K562 (cell line): ENCODE measurements at regions not wholly inside any gene's neighbourhood (a gene's known extent, or its start where the extent isn't known, plus 50 kb on each side); places are given as distances from the start of the nearest gene placed in this dataset.

Experiments used
- ATAC-seq: fragments of 200-7000 bp; cut with Tn5 transposase; 3 replicates; pipeline ENCODE4 v1.9.1; 2020; ENCODE audit warnings: moderate library complexity
- BruUV-seq: library from RNA; stranded (reverse); fragments of 400-500 nt; replicated peaks from 2 replicates; lab custom pipeline; 2021; lab: Mats Ljungman, UMichigan
- CTCF ChIA-PET: fragments of 300-600 bp; formaldehyde crosslinking; extraction: SDS; loops from one replicate; lab custom pipeline; 2021; ENCODE audit warnings: low intra/inter-chr PET ratio; lab: Yijun Ruan, JAX
- POLR2A ChIA-PET: fragments of 300-600, 350-650 bp; sonication (Branson Sonifier 250); formaldehyde crosslinking; extraction: SDS; loops from one replicate; lab custom pipeline; 2021; ENCODE audit warnings: antibody characterized with exemption, inconsistent platforms; lab: Yijun Ruan, JAX
- DNase-seq, 4 experiments: peaks; one replicate each; pipeline versions ENCODE4 v3.0.0 to v3.0.0-alpha.2; 2011 to 2018; ENCODE audit warnings: low spot score in 3 of 4, mixed read lengths in 3 of 4; ENCODE audit errors: extremely low read depth in 1 of 4
- FAIRE-seq: peaks from 2 replicates; lab custom pipeline; 2011; peaks lifted over from hg19 to GRCh38; lab: Jason Lieb, UNC
- H2AFZ ChIP-seq: 2 replicates; pipeline ENCODE4 v1.6.0; 2011; ENCODE audit warnings: low read depth, low read length, control low read depth, inconsistent platforms
- H3K27ac ChIP-seq: fragments of 200-600 bp; 3 replicates; pipeline ENCODE4 v1.8.0; 2011; ENCODE audit warnings: low read depth, mild to moderate bottlenecking, control low read depth, inconsistent platforms, low read length, moderate library complexity, mixed read lengths; ENCODE audit errors: extremely low read depth
- H3K27me3 ChIP-seq, 2 experiments: fragments of 300-600 bp in 1 of 2; 2 replicates in 1 of 2; 3 replicates in 1 of 2; pipeline versions ENCODE4 v1.6.0 to v1.8.0; 2011; ENCODE audit warnings: inconsistent platforms in 2 of 2, low read length in 2 of 2, mild to moderate bottlenecking in 1 of 2, mixed read lengths in 1 of 2, moderate library complexity in 1 of 2; ENCODE audit not compliant: control insufficient read depth in 2 of 2, insufficient read depth in 2 of 2
- H3K36me3 ChIP-seq: fragments of 300-600 bp; 3 replicates; pipeline ENCODE4 v1.8.0; 2011; ENCODE audit warnings: mild to moderate bottlenecking, low read length, inconsistent platforms; ENCODE audit not compliant: control insufficient read depth, insufficient read depth
- H3K4me1 ChIP-seq, 2 experiments: fragments of 200-600 bp in 1 of 2; replicated peaks in 1 of 2; 2 replicates in 1 of 2; 3 replicates in 1 of 2; pipeline versions ENCODE4 v1.5.1 to v1.8.0; 2011; ENCODE audit warnings: inconsistent platforms in 2 of 2, low read length in 2 of 2, mild to moderate bottlenecking in 1 of 2, mixed read lengths in 1 of 2, moderate library complexity in 1 of 2; ENCODE audit not compliant: control insufficient read depth in 2 of 2, insufficient read depth in 2 of 2
- H3K4me2 ChIP-seq: 2 replicates; pipeline ENCODE4 v1.6.1; 2011; ENCODE audit warnings: low read length, control low read depth, inconsistent platforms, mixed read lengths; ENCODE audit not compliant: insufficient read depth
- H3K4me3 ChIP-seq: fragments of 200-600 bp; sonication (generic), shearing (Covaris generic); 2 replicates; pipeline ENCODE4 v1.5.1; 2016; ENCODE audit warnings: control low read depth, inconsistent platforms
- H3K79me2 ChIP-seq: fragments of 200-600 bp; 3 replicates; pipeline ENCODE4 v1.8.0; 2011; ENCODE audit warnings: low read length, inconsistent platforms; ENCODE audit not compliant: control insufficient read depth, insufficient read depth
- H3K9ac ChIP-seq, 2 experiments: 2 replicates each; pipeline versions ENCODE4 v1.6.0 to v1.6.1; 2011; ENCODE audit warnings: low read depth in 2 of 2, low read length in 2 of 2, control low read depth in 1 of 2, inconsistent platforms in 1 of 2, mild to moderate bottlenecking in 1 of 2, mixed read lengths in 1 of 2; ENCODE audit not compliant: insufficient read depth in 1 of 2
- H3K9me1 ChIP-seq: one replicate; pipeline ENCODE4 v1.6.0; 2011; ENCODE audit warnings: inconsistent platforms, mild to moderate bottlenecking, low read length, moderate library complexity; ENCODE audit not compliant: control insufficient read depth, insufficient read depth
- H3K9me3 ChIP-seq: replicated peaks from 2 replicates; pipeline ENCODE4 v1.5.1; 2011; ENCODE audit warnings: low read depth, low read length, inconsistent platforms; ENCODE audit not compliant: control insufficient read depth, insufficient read depth
- H4K20me1 ChIP-seq: replicated peaks from 2 replicates; pipeline ENCODE4 v1.6.1; 2011; ENCODE audit warnings: low read length, inconsistent platforms, mixed read lengths; ENCODE audit not compliant: control insufficient read depth, insufficient read depth
- BCLAF1 ChIP-seq, 2 experiments: fragments of 450-650 bp in 1 of 2; IDR thresholded peaks; 2 replicates each; pipeline ENCODE4 v1.6.1; 2011 to 2017; ENCODE audit warnings: low read depth in 2 of 2, antibody characterized with exemption in 1 of 2, borderline replicate concordance in 1 of 2, low read length in 1 of 2, mild to moderate bottlenecking in 1 of 2, mixed read lengths in 1 of 2; ENCODE audit not compliant: control insufficient read depth in 1 of 2
- NCOA4 ChIP-seq: fragments of 450-650 bp; IDR thresholded peaks from 2 replicates; pipeline ENCODE4 v1.6.1; 2018; ENCODE audit warnings: mild to moderate bottlenecking; ENCODE audit not compliant: partially characterized antibody
- NKRF ChIP-seq: fragments of 450-650 bp; IDR thresholded peaks from 2 replicates; pipeline ENCODE4 v1.6.1; 2016; ENCODE audit warnings: borderline replicate concordance
- STAT5A ChIP-seq: IDR thresholded peaks from 2 replicates; pipeline ENCODE4 v1.6.1; 2012; ENCODE audit warnings: low read length, inconsistent platforms, borderline replicate concordance
- ZC3H11A ChIP-seq: IDR thresholded peaks from 2 replicates; pipeline ENCODE4 v1.6.1; 2012; ENCODE audit warnings: low read depth, low read length, improper control_type of control experiment
- ZNF140 ChIP-seq: fragments of 250-450 bp; sonication (Bioruptor Pico); IDR thresholded peaks from 2 replicates; pipeline ENCODE4 v1.8.0; 2021; ENCODE audit warnings: moderate library complexity, mild to moderate bottlenecking, inconsistent platforms
- ZNF316 ChIP-seq: fragments of 450-650 bp; IDR thresholded peaks from 2 replicates; pipeline ENCODE4 v1.6.1; 2016
- WGBS: fragments of 100-300 bp; shearing (Covaris generic); methylation state at CpG from one replicate; pipeline ENCODE4 v1.1.6; 2016; ENCODE audit warnings: low coverage, mixed read lengths; ENCODE audit not compliant: insufficient coverage; ENCODE audit errors: missing lambda C conversion rate; 5-methylcytosine and 5-hydroxymethylcytosine counted together
- in situ Hi-C: fragments of 300-500 bp; cut with MboI; formaldehyde crosslinking; loops from 4 replicates; pipeline ENCODE4 v1.15.0; 2018; ENCODE audit warnings: inconsistent platforms, mixed read lengths
- intact Hi-C: fragments of 100-400 bp; cut with micrococcal nuclease; formaldehyde crosslinking; loops from 2 replicates; pipeline ENCODE4 v1.14.2; 2022

GRCh38 chr1:5341471-5341870, 650.8 kb downstream of the NPHP4 start:
- Histone ChIP-seq H3K36me3 (no peaks in the 10 kb centered on the region), H3K27ac (no peak overlapping the region), H3K9me3 (no peaks in the 10 kb centered on the region), H2AFZ (no peak overlapping the region), H3K4me1 (no peaks in the 10 kb centered on the region), H4K20me1 (no peaks in the 10 kb centered on the region), H3K4me3 (no peak overlapping the region), H3K4me2 (no peak overlapping the region), H3K27me3 (no peaks in the 10 kb centered on the region; a peak in 1 of 5 replicates), H3K79me2 (no peaks in the 10 kb centered on the region), H3K9me1 (no peaks in the 10 kb centered on the region), H3K9ac (no peak overlapping the region)
- no peak for ATAC-seq
- intact Hi-C loops (no loop called here), in situ Hi-C loops (no loop called here)
- BruUV-seq = no TSS peak
- 2% methylated on average over 3 of the region's 3 CpGs for WGBS
- DNase-seq = no peak
- ChIA-PET POLR2A (no interaction called here), CTCF (no interaction called here)
- FAIRE-seq = no peak
- no peak for TF ChIP-seq ZNF140 (CRISPR knock-in tag)
- no peak for TF ChIP-seq ZNF316

- Histone ChIP-seq H3K27ac (no peak overlapping the region), H3K9ac (no peak overlapping the region), H3K9me3 (no peaks in the 10 kb centered on the region), H3K79me2 (no peaks in the 10 kb centered on the region), H3K9me1 (no peaks in the 10 kb centered on the region), H3K4me2 (no peak overlapping the region), H3K4me3 (no peak overlapping the region), H2AFZ (no peak overlapping the region), H3K4me1 (no peaks in the 10 kb centered on the region), H3K27me3 (no peaks in the 10 kb centered on the region; a peak in 1 of 5 replicates), H4K20me1 (no peaks in the 10 kb centered on the region), H3K36me3 (no peaks in the 10 kb centered on the region)
- TF ChIP-seq BCLAF1 (IDR thresholded peaks at IDR 0.05; ENCODE audit: borderline replicate concordance in 1 of 2, control insufficient read depth in 1 of 2, low read depth in 2 of 2, low read length in 1 of 2) (no peak), NKRF (no peak), NCOA4 (no peak), ZC3H11A (no peak), STAT5A (no peak)
- WGBS = under 1% methylated on average over 8 of the region's 8 CpGs
- in situ Hi-C loops = no loop called here
- intact Hi-C loops = no loop called here
- ATAC-seq (no peak), FAIRE-seq (no peak), DNase-seq (no peak)
- BruUV-seq = no TSS peak
- ChIA-PET CTCF (no interaction called here), POLR2A (no interaction called here)
Measured at GRCh38 chr1:5340560-5341130, 651.6 kb downstream of the NPHP4 start.
